NCI-H1092 treated with DMSO at 0.1 percent for 48 hours (cell line): ENCODE measurements at regions not wholly inside any gene's neighbourhood (a gene's known extent, or its start where the extent isn't known, plus 50 kb on each side); places are given as distances from the start of the nearest gene placed in this dataset.
A peak's percentile ranks its signal among the peaks of the same experiment; 100 is the strongest.
"Not testable (repeated sequence)": the region's sequence is repeated elsewhere in the genome, so short reads cannot be mapped to it uniquely, and the experiment has no call there.

Source experiments
- DNase-seq: peaks from one replicate; lab custom pipeline; 2025; lab: John Stamatoyannopoulos, UW

DNA sequence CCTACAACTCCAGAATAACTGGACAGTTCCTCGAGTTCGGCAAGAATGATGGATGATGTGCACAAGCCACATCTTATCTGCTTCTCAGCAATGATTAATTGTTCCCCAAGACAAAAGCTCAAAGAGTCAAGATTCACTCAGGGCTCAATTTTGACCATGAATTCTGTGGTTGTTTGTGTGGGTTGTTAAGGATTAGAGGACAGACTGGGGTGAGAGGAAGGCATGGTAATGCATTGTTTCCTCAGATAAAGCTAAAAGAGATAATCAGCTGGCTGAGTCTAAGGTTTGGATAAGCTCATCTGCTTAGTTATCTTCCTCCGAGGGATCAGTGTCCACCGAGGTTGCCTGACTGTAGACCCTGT, 161.0 kb downstream of the CPEB2 start:
- DNase-seq, result no peak

DNA sequence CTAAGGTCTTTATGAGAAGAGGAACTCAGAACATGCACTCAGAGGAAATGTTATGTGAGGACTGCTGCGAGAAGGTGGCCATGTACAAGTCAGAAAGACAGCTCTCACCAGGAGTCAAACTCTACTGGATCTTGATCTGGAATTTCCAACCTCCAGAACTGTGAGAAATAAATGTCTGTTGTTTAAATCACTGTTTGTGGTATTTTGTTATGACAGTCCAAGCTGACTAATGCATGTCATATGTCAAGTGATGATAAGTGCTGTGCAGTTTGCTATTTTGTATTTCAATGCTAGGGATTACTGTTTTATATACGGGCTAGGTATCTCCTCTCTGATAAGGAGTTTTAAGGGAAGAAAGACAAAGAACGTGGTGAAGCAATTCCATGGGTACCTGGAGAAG, 162.3 kb downstream of the CPEB2 start:
- no peak for DNase-seq

DNA sequence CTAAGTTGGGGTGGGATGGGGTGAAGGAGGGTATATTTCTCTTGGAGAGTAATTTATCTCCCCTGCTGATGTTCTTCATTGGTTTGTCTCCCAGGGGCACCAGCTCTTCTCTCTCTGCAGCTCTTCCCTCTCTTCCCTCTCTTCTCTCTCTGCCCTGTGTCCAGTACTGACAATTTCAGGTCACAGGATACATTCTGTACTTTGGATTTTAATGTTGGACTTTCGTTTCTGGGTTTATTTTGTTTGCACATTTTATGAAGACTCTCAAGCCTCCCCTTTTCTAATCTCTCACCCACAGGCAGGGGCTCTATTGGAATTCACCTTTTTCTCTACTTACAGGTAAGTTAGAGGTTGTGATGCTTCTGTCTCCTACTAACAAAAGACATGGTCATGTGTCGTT, 165.5 kb downstream of the CPEB2 start:
- no peak for DNase-seq

DNA sequence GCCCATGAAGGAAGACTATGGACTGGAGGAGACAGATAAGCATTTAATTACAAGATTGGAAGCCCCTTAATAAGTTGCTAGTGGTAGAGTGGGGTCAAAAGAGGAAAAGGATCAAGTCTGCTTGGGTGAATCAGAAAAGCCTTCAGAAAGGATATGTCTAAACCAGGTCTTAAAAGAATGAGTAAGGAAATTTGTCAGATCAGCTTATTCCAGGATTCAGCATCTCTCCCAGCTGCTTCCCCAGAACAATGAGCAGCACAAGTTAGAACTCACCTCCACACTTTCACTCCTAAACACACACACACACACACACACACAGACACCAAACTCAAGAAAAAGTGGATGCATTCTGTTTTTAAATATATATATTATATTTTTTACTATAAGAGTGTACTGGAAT, 166.5 kb downstream of the CPEB2 start:
- no peak for DNase-seq

DNA sequence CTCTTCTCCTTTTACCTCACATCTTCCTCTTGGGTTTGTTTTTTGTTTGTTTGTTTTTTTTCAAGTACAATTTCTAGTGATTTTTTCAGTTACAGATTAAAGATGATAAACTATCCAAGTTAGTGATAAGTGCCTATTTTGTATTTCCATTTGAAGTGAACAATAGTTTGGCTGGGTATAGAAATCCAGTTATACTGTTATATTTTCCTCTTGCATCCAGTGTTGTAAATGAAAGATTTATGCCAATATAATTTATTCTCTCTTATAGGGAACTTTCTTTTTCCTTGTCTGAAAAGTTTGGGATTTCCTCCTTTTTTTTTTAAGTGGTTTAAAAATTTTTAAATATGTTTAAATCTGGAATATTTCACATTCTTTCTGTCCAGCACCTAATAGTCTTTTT, 169.4 kb downstream of the CPEB2 start:
- no peak for DNase-seq

DNA sequence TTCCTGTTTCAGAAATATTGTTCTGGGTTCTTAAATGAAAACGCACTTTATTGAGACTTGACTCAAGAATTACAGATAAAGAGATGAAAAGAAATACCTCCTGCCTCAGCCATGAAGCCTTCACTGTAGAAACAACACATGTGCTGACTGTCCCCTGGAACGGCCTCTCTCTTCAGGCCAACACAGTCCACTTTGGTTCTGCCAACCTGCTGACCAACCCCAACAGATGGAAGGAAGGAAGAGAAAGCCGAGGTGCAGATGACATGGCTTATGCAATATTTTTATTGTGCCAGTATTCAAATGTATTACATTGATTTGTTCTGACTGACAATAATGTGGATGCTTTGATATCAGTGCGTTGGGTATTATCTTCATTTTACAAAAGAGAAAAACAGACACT, 171.0 kb downstream of the CPEB2 start:
- no peak for DNase-seq

DNA sequence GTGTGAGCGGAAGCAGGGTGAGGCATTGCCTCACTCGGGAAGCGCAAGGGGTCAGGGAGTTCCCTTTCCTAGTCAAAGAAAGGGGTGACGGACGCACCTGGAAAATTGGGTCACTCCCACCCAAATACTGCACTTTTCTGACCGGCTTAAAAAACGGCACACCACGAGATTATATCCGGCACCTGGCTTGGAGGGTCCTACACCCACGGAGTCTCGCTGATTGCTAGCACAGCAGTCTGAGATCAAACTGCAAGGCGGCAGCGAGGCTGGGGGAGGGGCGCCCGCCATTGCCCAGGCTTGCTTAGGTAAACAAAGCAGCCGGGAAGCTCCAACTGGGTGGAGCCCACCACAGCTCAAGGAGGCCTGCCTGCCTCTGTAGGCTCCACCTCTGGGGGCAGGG, 171.9 kb downstream of the CPEB2 start:
- not testable (repeated sequence) for DNase-seq

DNA sequence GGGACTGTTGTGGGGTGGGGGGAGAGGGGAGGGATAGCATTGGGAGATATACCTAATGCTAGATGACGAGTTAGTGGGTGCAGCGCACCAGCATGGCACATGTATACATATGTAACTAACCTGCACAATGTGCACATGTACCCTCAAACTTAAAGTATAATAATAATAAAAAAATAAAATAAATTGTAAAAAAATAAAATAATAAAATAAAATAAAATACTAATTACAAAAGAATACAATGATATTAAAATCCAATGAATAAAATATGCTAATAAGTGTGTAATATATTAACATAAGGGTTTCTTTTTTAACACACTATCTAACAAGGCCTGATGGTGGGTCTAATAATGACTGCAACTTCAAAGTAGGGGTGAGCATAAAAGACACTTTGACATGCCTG, 177.6 kb downstream of the CPEB2 start:
- DNase-seq, result not testable (repeated sequence)

DNA sequence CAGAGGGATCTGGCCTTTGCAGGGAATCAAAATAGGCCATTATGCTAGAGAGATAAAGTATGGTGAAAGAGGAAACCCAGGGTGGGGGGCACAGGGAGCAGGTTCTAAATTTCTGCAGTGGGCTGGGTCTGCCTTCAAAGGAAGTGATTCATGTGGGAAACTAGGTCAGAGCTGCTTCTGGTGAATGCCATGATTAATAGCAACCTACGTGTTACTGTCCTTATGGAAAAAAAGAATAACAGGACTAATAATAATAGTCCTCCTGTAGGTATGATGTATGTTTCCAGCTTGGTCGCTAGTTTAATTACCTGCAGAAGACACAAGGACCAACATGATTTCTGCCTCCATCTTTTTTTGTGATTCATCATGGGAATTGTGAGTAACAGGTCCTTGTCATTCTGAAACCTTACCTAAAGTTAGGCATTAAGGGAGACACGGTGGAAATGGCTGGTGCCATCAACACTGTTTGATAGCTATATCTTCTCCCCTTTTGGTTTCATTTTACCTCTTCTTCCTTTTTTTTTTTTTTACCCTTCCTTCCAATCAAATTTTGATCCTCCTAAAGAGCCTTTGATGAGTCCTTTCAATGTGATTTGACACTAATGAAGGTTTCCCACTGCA, 180.4 kb downstream of the CPEB2 start:
- DNase-seq, result no peak

DNA sequence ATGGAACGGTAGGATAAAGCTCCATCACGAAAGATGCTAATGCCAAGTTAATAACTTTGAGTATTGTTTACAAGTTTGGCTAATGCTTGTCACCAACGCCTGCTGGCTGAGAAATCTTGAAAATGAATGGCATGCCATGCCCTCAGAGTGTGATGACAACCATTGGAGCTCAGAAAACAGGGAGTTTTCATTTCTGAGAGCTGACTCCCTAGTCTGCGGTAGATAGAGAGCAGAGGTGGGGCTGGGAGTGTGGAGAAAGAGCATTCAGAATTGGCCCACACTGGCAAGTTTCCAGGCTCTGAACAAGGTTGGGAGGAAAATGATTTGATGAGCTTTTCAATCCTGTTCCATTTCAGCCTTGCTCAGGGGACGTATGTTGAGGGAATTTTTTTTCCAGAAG, 183.9 kb downstream of the CPEB2 start:
- DNase-seq, result no peak

DNA sequence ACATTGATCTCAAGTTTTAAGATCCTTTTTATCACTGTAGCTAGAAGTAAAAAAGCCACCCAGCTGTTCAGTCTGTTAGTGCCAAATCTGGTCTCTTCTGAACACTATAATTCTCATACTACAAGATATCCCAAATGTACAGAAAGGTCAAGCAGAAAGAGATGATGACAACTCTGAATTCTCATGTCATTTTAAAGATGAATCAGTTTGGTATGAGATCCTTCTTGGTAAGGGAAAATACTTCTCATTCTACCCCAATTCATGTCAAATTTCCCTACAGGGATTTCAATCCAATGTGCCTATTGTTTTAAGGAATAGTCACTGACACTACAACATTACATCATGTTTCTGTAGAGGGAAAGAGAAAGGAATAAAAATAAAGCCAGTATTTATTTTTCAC, 184.5 kb downstream of the CPEB2 start:
- no peak for DNase-seq

DNA sequence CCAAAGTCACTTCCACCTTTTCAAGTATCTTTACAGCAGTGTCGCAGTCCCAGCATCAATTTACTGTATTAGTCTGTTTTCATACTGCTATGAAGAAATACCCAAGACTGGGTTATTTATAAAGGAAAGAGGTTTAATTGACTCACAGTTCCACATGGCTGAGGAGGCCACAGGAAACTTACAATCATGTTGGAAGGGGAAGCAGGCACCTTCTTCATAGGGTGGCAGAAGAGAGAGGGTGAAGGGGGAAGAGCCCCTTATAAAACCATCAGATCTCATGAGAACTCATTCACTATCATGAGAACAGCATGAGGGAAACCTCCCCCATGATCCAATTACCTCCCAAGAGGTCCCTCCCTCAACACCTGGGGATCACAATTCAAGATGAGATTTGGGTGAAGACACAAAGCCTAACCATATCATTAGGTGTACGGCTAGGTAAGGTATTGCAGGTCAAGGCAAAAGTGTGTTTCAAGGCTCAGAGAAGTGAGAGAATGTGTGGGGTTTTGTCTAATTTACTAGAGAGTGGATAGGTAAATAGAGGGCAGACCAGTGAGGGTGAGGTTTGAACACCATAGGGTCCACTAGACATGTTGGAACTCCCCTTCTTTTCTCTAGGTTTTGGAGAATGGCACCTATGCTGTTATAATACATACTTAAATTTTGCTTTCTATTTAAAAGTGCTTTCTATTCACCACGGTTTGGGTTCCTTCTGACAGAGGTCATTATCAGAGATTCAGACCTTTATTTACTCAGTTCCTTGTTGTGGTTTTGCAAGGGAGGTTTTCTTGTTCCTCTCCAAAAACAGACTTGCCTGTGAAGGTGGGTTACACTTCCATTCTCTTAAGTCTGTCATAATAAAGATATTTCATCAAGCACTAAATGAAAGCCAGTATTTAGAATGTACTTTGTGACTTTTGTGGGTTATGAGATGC, 186.6 kb downstream of the CPEB2 start:
- DNase-seq, result no peak

DNA sequence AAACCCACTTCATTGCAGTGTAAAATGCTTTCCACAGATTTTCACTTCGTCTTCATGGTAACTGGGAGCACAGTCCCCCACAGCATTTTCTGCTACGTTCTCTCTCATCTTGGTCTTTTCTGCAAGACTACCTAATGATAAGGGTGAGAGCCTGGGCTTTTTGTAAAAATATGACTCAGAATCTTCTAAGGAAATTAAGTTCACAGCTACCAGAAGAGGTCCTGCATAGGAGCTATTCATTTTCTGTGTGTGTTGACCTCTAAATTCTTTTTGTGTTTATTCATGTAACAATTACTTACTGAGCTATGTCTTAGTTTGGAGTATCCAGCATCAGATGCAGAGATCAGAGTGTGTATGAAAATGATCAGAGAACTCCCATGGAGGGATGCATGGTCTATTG, 192.2 kb downstream of the CPEB2 start:
- DNase-seq, result no peak

DNA sequence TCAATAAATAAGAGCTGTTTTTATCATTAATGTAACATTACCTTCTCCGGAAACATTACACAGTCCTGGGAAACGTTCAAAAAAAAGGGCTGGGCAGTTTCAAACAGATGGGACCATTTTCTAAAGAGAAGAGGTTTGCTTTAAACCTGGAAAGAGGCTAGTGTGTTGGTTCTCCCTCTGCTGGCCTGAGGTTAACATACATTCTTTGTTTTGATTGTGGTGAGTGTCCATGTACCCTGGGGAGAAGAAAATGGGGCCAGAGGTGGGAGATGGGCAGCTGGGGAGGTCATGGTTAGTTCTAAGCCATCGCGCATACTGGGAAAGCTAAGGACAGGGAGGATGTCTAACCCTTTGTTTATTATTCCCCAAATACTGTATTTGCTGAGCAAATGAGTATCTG, 194.7 kb downstream of the CPEB2 start:
- peak; percentile 44 for DNase-seq

DNA sequence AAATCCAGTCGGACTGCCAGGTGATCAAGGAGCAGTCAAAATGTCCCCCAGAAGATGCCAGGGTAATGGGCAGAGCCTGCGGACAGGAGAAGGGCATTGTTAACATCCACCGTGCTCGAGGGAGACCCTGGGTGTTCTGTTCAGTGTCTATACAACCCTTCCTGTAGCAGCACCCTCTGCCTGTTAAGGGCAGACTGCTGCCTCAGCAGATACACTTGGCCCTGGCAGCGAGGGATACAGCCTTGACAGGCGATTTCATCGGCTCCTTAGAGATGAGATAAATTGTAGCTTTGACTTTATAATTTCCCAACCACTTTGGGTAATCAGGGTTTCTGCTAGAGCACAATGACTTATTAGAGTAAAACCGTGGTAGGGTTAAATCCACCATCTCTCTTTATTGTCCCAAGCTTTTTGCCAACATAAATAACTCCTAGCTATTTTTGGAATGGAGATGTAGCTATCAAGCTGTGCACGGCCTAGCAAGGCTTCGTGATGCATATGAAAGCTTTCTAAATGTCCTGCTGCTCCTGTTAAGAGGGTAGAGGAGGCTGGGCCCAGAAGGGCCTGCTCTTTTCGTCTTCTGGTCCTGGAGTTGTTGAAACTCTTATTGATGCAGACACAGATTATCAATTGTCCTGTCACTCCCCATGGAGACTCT, 195.9 kb downstream of the CPEB2 start:
- DNase-seq, result no peak

DNA sequence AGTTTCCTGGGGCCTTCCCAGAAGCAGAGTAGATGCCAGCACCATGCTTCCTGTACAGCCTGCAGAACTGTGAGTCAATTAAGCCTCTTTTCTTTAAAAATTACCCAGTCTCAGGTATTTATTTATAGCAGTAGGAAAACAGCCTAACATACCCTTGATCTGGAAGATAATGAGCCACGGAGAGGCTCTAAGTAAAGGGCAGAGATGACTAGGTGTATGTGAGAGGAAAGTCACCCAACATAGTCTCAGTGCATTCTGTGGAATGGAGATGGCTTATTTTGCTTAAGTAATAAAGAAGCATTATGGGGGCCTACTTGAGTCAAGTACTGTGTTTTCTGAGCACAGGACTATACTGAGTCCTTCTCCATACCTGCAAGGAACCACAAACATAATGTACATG, 199.5 kb downstream of the CPEB2 start:
- DNase-seq, result no peak

DNA sequence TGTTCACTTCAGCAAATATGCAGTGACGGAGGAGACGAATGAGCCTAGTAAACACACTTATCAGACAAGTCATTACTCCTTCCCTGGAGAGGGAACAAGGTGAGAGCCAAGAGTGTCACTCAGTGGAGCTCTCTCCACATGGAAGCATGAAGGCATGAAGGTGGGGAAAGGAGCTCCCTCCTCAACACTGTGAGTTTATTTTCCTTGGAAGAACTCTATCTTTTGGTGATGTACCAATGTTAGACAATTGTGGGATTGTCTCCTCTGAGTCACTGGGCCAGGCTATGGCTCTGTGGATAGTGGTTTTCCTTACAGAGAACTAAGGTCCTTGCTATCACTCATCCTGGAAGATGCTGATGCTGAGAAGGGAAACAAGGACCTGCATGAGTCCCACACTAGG, 200.2 kb downstream of the CPEB2 start:
- DNase-seq, result no peak

DNA sequence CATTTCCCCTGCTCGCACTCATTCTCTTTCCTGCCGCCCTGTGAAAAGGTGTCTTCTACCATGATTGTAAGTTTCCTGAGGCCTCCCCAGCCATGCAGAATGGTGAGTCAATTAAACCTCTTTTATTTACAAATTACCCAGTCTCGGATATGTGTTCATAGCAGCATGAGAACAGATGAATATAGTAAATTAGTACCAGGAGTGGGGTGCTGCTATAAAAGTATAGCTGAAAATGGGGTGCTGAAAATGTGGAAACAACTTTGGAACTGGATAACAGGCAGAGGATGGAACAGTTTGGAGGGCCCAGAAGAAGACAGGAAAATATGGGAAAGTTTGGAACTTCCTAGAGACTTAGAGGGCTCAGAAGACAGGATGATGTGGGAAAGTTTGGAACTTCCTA, 204.2 kb downstream of the CPEB2 start:
- not testable (repeated sequence) for DNase-seq

DNA sequence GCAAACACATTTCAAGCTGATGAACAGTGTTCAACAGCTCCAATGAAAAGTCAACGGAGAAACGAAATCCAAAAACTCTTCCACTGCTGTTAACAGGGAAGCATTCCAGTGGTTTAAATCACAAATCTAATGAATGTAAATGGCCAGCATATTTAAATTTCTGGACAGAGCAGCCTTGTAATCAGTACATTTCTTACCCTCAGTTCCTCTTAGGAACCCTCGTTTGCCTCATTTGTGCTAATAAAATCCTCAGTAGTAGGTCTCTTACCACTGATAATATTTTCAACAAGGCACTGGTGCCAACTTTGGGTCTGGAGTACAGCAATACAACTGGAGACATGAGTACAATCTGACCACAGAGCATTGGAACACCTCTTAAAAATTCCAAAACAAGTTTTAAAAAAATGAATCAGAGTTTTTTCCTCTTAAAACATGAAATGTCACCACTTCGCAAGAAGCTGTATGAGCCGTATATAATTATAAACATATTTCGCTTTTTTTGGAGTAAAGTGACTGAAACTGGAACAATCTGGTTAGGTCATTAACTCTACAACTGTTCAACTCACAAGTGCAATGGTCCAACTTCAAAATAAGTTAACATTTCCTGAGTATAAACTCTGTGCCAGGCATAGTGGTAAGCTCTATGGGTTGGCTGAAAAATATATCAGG, 211.2 kb downstream of the CPEB2 start:
- no peak for DNase-seq

DNA sequence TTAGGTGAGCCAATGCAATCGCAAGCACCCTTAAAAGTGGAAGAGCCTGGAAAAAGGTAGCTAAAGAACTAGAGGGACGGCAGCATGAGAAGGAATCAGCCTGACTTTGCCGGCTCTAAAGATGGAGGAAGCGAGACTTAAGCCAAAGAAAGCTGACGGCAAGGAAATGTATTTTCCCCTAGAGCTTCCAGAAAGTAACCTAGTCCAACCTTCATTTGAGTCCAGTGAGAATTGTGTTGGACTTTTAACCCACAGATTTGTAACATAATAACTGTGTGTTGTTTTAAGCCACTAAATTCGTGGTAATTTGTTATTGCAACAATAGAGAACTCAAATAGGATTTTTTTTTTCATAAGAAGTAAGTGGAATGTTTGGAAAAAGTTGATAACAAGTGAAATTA, 212.7 kb upstream of the C1QTNF7 start:
- no peak for DNase-seq

DNA sequence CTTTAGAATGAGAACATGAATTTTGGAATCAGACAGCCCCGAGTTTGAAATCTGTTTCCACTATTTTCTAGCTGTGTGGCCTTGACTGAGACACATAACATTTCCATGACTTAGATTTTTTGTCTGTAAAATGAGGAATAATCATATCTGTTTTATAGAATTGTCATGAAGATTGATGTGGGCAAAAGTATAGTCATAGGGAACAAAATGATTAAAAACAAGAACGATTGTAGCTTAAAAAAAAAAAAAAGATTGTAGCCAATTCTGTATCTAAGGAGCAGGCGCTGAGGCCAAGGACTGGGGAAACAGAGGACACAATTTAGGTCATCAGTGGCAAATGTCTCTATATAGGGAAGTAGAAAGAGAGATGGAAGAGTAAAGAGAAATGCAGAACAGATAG, 201.6 kb upstream of the C1QTNF7 start:
- DNase-seq, result no peak

DNA sequence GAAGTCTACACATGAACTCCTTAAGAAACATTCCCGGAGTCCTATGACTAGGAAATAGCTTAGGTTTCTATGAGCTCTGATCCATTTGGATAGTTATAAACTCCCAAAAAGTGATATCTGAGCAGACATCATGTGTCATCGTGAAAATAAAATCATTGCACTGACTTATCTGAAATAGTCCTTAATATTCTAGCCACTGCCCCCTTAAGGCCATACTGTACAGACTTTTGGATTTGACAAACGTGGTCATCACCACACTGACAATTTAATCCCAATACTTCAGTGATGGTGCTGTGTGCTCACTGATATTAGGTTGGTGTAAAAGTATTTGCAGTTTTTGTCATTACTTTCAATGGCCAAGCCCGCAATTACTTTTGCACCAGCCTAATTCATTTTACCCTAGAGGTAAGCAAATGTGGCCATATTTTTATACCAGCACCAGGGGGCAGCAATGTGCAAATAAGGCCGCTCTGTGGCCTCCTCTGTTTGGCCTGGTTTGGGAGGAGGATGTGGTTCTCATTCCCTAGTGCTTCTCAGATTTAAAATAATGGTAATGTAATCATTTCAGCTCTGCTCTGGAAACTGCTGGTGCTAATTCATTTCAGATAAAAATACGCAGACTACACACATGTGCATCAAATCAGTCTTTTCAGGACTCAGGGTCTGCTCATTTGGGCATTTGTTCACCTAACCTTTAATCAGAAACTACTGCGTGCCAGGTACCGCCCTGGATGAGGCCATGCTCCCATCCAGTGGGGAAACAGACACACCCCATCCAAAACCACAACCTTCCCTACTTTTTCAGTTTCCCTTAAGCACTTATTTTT, 196.4 kb upstream of the C1QTNF7 start:
- peak; percentile 76 for DNase-seq
